NCI-H1417 (cell line): ENCODE measurements at regions not wholly inside any gene's neighbourhood (a gene's known extent, or its start where the extent isn't known, plus 50 kb on each side); places are given as distances from the start of the nearest gene placed in this dataset.
A peak's percentile ranks its signal among the peaks of the same experiment; 100 is the strongest.
"Not testable (repeated sequence)": the region's sequence is repeated elsewhere in the genome, so short reads cannot be mapped to it uniquely, and the experiment has no call there.

Source experiments
- DNase-seq, 3 experiments: peaks; one replicate each; lab custom pipeline; 2025; lab: John Stamatoyannopoulos, UW

- DNase-seq, result no peak
These were observed 51.0 kb upstream of the RCBTB2 start for GRCh38 chr13:48583859-48584311.

DNA sequence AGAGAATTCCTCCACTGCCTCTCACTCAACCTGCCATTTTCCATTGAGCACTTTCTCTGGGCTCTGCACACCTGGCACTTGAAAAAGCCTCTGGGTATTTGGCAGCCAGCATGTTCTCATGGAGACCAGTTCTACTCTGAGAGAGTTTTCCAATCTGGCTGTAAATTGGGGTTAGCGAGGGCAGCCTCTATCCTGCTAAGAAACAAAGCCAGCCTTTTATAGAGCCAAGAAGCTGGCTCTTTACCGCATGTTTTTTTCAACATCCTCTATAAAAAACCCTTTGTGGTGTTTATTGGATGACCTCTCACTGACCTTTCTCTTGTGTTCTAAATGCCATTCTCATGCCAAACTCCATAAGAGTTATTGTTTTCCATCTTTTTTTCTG lies 52.6 kb upstream of the RCBTB2 start:
- DNase-seq, result peak in 1 of 3 experiments; percentile 42

DNA sequence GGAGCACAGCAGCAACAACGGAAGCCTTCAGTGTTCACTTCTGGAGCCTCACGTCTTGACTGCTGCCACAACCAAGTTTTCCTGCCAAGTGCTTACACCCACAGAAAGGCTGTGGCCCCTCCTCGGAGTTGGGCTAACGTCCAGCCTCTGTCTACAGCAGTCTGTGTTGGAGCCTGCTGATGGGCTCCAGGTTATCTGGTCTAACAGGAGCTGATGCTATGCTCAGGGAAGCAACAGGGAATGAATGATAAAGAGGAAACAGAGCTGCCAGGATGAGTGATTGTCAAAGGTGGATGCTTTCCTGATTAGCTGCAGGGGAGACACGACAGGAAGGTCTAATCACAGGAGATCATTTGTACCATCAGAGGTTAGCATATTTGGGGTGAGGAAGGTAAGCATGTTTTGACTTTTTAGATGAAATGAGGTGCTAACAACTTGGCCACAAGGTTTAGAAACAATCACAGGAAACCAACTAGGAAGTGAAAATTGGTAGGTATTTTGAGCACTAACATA lies 53.8 kb upstream of the RCBTB2 start:
- no peak for DNase-seq

DNA sequence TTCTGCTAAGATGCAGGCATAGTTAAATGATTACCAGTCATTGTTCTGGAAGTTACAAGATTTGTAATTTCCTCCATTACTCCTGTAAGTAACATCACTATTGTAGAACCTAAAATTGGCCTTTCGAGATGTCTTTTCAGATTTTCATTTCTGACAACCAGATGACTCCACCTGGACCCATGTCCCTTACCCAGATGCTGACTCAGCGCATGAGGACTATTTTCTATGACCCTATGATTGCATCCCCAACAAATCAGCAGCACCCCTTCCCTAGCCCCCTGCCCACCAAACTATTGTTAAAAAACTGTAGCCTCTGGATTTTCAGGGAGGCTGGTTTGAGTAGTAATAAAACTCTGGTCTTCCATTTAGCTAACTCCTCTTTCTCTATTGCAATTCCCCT lies 55.2 kb upstream of the RCBTB2 start:
- DNase-seq, result no peak

- no peak for DNase-seq
These were observed 57.4 kb upstream of the RCBTB2 start for GRCh38 chr13:48590141-48590901.

DNA sequence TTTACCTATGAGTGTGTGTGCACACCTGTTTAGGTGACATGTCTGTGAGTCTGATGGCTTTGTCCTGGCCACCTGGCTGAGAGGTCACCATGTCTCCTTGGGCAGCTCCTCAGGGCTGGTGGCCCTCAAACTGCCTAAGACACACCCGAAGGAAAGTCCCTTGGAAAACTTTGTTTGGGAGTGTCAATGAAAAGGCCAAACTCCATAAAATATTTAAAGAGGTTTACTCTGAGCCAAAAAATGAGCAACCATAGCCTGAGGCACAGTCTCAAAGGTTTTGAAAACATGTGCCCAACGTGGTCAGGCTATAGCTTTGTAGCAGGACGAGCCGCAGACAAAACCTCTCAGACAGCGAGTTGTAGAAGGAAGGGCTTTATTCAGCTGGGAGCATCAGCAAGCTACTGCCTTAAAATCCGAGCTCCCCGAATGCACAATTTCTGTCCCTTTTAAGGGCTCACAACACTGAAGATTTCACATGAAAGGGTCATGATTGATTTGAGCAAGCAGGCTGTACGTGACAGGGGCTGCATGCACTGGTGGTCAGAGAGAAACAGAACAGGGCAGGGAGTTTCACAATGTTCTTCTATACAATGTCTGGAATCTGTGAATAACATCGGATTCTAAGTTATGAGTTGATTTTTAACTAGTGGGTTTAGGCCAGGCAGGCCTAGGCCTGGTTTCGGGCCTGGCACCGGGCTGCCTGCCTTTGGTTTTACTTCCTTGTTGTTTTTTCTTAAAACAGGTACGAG lies 58.4 kb upstream of the RCBTB2 start:
- DNase-seq, result not testable (repeated sequence)

- DNase-seq, result no peak
These were observed 59.2 kb upstream of the RCBTB2 start for GRCh38 chr13:48591889-48592687.

GRCh38 chr13:48592688-48593049 lies 59.8 kb upstream of the RCBTB2 start:
- DNase-seq, result no peak

- no peak for DNase-seq
These were observed 60.2 kb upstream of the CYSLTR2 start for GRCh38 chr13:48593536-48593935.

- no peak for DNase-seq
These were observed 59.5 kb upstream of the CYSLTR2 start for GRCh38 chr13:48594096-48594815.

GRCh38 chr13:48595431-48596429 lies 58.0 kb upstream of the CYSLTR2 start:
- peak; percentile 5 to 60 (median 8) for DNase-seq

DNA sequence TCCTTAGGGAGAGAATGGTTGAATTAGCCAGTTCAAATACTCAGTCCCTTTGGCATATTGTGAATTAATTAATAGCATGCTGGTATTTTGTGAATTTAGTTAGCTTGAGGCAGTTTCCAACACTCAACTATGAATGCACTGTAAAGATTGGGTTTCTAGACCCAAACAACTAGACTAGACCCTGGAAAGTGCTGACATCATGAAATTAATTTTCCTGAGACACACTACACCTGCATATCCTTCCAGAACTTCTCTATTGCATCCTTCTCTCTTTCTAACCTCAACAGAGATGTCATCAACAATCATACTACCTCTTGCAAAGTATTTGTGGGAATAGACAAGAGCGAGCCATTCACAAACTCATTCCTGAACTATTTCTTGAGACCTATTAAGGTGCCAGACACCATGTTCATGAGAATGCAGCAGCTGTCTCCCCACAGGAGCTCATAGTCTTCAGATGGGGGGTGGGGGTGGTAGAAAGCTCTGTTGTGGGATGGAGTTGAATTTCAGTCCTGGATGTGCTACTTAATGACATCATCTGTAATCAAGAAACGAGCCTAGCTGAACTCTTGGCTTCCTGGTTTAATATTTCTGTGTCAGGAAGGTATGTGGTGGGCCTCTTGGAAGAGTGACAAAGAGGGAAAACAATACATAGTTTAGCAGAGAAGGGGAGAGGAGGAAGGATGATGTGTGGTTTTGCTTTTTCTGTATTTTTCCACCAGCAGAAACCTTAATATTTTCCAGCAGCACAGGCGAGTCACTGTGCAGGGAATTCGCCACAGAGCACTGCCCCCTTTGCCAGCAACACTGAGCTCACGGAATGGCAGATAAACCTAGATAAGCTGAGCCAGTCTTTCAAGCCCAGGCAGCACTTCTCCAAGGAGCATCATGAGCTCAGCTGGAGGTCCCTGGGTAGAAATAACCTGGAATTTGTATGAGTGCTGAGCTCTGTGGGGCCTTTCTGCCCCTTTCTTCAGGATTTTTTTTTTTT lies 53.1 kb upstream of the CYSLTR2 start:
- no peak for DNase-seq

DNA sequence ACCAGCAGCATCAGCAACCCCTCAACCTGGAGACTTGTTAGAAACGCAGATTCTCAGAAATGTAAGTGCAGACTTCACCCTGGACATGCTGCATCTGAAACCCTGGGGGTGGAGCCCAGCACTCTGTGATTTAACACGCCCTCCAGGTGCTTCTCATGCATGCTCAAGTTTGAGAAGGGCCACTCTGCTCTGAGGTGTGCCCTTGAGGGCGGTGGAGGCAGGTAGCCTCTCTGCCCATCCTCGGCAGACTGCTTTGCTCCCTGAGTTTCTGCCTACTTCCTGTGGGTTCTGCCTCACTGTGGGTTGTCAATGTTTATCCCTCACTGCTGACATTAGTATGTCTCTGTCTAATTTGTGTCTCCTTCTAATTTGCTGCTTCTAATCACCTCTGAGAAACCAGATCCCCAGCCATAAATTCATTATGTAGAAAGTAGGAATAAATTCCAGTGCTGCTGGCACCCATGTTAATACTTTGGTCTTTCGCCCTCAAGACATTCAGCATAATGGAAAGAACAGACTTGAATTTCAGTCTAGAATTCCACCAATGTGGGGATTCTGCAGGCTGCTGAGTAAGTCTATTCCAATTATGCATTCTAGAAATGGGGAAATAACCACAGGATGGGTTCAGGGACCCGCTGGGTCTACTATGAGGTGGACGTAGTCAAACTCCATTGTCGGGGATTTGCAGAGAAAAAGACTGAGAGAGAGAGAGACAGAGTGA lies 51.3 kb upstream of the CYSLTR2 start:
- DNase-seq, result no peak

DNA sequence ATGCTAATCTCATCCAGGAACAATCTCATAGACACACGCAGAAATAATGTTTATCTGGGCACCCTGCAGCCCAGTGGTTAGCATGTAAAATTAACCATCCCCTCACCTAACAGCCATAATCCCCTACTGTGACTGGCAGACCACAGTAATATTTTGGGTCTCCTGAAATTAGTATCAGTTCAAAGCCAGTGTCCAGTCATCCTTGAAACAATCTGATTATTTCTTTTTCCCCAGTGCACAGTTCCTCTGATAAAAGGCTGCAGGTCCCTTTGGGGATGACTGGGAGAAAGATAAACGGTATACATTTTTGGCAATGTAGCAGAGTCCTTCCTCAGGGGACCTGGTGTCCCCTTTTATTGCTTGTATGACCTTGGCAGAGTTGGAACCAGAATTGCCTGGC lies 50.4 kb upstream of the CYSLTR2 start:
- no peak for DNase-seq
